Activated CD8-positive, alpha-beta memory T cell treated with anti-CD3 and anti-CD28 coated beads for 36 hours (primary cell): ENCODE measurements at regions not wholly inside any gene's neighbourhood (a gene's known extent, or its start where the extent isn't known, plus 50 kb on each side); places are given as distances from the start of the nearest gene placed in this dataset.
"Not testable (repeated sequence)": the region's sequence is repeated elsewhere in the genome, so short reads cannot be mapped to it uniquely, and the experiment has no call there.

Experiments
- CTCF ChIA-PET: fragments of 350-600 bp; sonication (Branson Sonifier 250); formaldehyde crosslinking; loops from one replicate; lab custom pipeline; 2021; ENCODE audit warnings: antibody characterized with exemption; lab: Charles Lee
- POLR2A ChIA-PET: fragments of 350-600 bp; sonication (Branson Sonifier 250); formaldehyde crosslinking; loops from one replicate; lab custom pipeline; 2021; ENCODE audit warnings: antibody characterized with exemption; lab: Charles Lee

DNA sequence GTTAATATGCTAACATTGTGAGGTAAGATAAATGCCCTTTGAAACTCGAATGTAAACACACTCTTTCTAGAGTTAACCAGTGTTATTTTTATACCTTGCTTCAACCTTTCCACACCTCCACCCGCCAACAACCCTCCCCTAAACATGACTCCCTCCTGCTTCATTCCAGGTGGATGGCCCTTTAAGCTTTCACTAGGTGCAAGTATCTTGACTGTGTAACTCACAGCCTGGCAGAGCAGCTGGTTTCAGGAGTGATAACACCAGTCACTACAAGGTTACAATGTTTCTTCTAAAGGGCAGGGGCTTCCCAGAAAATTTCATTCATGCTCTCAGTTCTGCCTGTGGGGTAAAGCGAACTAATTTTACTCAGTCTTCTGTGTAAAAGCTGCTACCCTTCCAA lies 318.1 kb upstream of the FRG1 start:
- CTCF ChIA-PET, POLR2A ChIA-PET: not testable (repeated sequence)

GRCh38 chr4:189627041-189627440 lies 313.6 kb upstream of the FRG1 start:
- POLR2A ChIA-PET, CTCF ChIA-PET: not testable (repeated sequence)

- POLR2A ChIA-PET, CTCF ChIA-PET: not testable (repeated sequence)
Observed at GRCh38 chr4:189629733-189630132, 310.9 kb upstream of the FRG1 start.

DNA sequence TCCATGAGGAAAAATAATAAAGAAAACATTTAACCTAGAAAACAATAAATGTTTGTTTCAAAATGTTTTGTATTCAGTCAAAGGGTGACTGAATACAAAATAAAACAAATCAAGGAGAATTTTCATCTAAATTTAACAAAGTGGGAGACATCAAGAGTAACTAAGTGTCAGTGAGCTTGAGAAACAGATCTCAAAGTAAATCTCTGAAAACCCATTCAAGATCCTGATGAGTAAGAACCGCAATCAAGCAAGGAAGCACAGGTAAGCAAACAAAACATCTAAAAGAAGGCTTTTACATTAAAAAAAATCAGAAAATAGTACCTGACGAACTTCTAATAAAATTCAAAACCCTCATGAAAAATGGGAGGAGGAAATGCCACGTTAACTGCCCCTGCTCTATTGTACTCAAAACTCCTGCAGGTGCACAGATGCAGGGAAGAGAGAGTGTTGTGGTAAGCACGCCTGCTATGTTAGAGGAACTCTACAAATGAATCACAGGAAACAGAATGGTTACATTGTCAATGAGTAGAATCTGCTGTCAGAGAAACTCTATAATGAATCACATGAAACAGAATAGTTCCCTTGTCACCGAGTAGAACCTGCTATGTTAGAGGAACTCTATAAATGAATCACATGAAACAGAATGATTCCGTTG lies 309.6 kb upstream of the FRG1 start:
- CTCF ChIA-PET, POLR2A ChIA-PET: not testable (repeated sequence)

GRCh38 chr4:189631568-189631916 lies 309.1 kb upstream of the FRG1 start:
- CTCF ChIA-PET, POLR2A ChIA-PET: not testable (repeated sequence)

DNA sequence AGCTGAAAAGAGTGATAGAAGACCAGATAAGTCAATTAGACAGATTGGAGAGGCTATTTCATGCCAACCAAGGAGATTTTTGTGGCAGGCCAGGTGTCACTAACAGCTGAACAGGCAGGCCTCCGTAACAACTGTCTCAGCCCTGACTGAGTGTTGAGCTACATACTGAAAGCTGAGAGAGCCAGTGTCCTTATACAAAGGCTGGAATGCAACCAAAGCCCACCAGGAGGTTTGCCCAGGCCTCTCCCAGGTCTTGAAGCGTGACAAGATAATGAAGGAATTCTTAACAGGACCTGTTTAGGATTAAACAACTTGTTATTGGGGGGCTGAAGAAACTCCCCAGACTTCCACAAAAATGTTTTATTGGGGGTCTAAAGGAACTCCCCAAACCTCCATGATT lies 290.2 kb upstream of the FRG1 start:
- CTCF ChIA-PET, POLR2A ChIA-PET: not testable (repeated sequence)

DNA sequence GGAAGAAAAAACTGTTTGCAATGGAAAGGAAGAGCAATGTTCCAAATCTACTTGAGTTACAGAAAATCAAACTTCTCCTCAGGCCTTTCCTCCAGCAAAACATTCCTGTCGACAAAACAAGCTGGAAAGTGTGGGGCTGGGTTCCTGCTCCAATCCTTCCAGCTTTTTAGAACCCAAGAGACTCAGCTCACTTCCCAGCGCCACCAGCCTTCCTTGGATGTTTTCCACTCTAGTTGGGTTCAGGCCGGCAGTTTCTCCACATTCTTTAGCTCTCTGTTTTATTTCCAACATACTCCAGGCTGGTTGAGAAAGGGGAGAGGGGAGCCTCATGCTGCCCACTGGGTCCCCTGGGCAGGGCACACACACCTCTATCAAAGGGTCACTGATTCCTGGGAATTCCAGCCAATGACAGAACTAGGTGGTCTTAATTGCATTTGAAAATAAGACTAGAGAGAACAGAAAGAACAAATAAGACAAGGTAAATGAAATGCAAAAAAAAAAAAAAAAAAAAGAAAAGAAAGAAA lies 287.5 kb upstream of the FRG1 start:
- POLR2A ChIA-PET, CTCF ChIA-PET: not testable (repeated sequence)

DNA sequence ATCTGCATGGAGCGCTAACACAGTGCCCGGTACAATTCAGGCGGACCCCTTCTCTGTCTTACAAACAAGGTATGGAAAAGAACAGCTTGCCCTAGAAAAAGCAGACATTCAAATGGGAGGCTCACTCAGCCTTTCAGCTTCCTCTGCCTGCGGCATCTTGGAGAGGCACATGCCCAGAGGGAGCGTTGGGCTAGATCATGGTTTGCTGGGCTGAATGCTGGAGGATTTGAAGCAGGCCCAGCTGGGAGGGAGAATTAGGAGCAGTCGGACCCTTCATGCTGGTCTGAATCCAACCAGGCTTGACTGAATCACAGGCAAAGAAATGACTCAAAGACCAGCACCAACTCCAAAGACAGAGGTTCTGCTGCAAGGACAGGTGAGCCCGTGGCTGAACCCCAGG lies 286.7 kb upstream of the FRG1 start:
- CTCF ChIA-PET, POLR2A ChIA-PET: not testable (repeated sequence)

DNA sequence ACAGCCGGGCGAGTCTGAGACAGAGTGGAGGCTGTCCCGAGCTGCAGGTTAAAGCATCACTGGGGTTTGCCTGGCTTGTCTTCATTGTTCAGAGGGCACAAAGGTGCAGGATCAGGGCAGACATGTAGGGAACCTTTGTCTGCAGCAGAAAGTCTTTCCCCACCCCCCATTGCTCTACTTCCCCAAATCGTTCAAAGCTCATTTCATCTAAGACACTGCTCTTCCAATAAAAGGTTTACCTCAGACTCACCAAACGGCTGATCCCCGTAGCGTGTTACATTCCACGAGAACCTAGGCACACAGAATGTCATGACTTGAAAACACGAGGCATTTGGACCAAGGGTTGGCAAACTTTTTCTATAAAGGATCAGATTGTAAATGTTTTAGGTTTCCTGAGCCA lies 286.3 kb upstream of the FRG1 start:
- POLR2A ChIA-PET, CTCF ChIA-PET: not testable (repeated sequence)

DNA sequence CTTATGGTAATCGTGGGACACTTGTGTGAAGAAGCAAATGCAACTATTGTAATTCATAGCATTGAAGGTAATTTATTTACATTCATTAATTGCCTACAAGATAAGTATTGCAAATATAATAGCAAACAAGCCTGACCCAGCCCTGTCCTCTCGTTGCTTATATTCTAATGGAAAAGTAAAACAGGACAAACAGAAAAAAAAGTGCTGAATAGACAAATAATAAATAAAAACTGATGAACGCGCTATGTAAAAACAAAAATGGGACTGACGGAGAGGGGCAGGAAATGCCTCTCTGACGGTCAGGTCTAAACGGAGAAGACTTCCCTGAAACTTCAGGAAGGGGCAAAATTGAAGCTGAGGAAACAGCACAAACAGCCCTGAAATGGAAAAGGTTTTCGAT lies 284.9 kb upstream of the FRG1 start:
- POLR2A ChIA-PET, CTCF ChIA-PET: not testable (repeated sequence)

DNA sequence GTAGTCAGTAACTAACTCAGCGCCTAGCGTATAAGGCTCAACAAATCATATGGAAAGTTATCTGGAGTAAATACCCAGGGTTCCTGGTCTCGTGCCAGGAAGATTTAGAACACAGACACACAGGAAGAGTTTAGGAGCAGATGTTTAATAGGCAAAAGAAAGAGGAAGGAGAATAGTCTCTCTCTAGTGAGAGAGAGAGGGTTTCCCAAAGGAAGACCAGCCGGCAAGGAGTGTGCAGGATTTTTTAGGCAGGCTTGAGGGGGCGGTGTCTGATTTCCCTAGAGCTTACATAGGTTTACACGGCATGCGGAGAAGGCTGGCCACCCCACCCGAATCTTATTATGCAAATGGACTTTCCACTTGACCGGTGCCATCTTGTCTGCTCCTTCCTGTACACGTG lies 284.0 kb upstream of the FRG1 start:
- ChIA-PET POLR2A (no interaction called here), CTCF (no interaction called here)

DNA sequence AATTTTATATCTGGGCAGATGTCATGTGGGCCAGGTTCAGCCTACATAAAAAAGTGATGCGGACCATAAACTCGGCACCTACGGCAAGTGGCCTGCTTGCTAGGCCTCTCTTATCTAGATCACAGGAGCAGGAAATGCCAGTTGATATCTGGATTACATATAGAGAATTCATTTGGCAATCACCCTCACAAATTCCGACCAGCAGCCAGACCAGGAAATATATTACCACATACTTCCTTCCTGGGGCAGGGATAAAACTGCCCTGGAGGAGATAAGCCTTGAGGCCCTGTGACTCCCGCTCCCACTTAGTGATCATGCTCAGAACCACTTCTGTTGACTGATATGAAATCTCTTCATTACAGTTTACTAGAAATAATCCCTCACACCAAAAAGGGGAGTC lies 282.4 kb upstream of the FRG1 start:
- CTCF ChIA-PET, POLR2A ChIA-PET: not testable (repeated sequence)

GRCh38 chr4:189658831-189659230 lies 281.8 kb upstream of the FRG1 start:
- CTCF ChIA-PET, POLR2A ChIA-PET: not testable (repeated sequence)

GRCh38 chr4:189659287-189659686 lies 281.4 kb upstream of the FRG1 start:
- CTCF ChIA-PET = no interaction called here
- POLR2A ChIA-PET = no interaction called here

DNA sequence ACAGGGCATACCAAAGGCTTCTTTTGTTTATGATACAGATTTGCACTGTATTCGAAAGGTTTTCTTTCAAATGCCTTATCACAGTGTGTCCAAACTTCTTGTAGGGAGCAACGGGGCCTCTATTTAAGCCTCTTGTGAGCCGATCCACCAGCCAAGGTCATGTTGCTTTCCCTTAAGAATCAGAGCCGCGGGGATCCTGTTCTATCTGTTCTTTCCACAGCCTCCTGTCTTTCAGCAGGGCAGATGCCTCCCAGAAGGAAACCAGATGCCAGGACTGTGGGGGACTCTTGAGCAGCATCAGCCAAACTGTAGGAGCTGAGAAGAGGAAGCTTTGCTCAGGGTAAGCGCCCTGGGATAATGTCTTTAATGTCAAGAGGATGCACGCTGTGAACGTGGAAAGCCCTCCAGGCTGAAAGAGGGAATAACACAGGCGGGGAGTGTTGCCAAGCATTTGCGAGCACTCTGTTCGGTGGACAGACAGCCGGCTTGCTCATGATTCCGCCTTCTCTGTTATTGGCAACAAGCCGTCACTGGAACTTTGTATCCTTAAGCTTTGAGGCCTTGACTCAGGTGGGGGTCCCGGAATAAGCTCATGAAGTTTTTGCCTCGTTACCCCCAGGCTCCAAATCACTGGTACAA lies 279.8 kb upstream of the FRG1 start:
- ChIA-PET POLR2A (no interaction called here), CTCF (no interaction called here)

DNA sequence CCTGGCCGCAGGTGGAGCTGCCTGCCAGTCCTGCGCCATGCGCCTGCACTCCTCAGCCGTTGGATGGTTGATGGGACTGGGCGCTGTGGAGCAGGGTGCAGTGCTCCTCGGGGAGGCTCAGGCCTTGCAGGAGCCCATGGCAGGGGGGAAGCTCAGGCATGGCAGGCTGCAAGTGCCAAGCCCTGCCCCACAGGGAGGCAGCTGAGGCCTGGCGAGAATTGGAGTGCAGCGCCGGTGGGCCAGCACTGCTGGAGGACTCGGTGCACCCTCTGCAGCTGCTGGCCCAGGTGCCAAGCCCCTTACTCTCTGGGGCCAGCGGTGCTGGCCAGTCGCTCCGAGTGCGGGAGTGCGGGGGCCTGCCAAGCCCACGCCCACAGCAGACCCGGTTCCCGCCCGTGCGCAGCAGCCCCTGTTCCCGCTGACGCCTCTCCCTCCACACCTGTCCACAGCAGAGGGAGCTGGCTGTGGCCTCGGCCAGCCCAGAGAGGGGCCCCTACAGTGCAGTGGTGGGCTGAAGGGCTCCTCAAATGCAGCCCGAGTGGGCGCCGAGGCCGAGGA lies 275.9 kb upstream of the FRG1 start:
- ChIA-PET CTCF (no interaction called here), POLR2A (no interaction called here)

- CTCF ChIA-PET = not testable (repeated sequence)
Observed at GRCh38 chr4:189665712-189666305, 274.9 kb upstream of the FRG1 start.

GRCh38 chr4:189667386-189667785 lies 273.3 kb upstream of the FRG1 start:
- CTCF ChIA-PET, POLR2A ChIA-PET: not testable (repeated sequence)

More at GRCh38 chr4:189665712-189666305, 274.9 kb upstream of the FRG1 start:
- POLR2A ChIA-PET = not testable (repeated sequence)

DNA sequence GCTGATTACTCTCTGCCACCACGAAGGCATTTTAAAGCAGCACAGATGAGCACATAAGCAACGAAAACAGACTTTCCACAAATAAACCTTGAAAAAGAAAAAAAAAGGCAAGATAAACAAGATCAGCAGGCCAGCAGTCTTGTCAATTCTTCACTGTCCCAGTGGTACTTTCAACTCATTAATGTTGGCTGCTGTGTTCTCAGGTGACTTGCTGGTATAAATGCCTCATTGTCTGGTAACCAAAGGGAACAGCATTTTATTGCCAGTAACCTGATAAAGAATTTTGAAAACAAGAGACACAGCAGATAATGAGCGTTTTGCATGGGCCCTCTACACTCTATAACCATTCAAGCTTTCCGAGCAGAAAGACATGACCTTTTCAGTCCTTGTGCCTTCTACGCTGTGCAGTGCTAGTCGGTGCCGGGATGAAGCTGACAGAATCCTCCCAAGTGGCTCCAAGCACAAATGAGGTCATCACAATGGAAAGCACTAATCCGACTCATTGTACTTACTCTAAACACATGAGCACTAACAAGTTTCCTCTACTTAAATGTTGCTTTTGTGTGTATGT lies 242.9 kb upstream of the FRG1 start:
- POLR2A ChIA-PET, CTCF ChIA-PET: not testable (repeated sequence)

DNA sequence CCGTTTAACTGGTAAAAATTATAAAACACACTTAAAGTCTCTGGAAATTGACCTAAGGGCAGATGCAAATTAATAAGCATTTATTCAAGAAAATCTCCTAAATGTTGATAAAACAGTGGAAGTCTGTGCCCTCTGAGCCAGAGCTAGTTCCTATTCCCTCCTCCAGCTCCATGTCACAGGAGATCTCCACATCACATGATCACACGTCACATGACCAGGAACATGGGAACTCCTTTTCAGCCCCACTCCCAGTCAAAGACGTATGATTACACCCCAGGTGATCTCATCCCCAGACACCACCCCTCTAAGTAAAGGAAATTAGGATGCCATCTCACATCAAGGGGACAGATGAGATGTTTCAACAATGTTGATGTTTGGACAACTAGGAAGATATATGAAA lies 237.7 kb upstream of the FRG1 start:
- POLR2A ChIA-PET, CTCF ChIA-PET: not testable (repeated sequence)
